ENCODE measurements at regions not wholly inside any gene's neighbourhood (a gene's known extent, or its start where the extent isn't known, plus 50 kb on each side); places are given as distances from the start of the nearest gene placed in this dataset.
"Not testable (repeated sequence)": the region's sequence is repeated elsewhere in the genome, so short reads cannot be mapped to it uniquely, and the experiment has no call there.

GRCh38 chr1:214095896-214096295 is 108.1 kb downstream of the PROX1 start:
- H3K36me3 ChIP-seq (ENCODE audit: low read depth); intact Hi-C loops (cut with DNase I, micrococcal nuclease); H3K4me1 ChIP-seq (ENCODE audit: low read depth); DNase-seq; ATAC-seq; H3K9me3 ChIP-seq; H3K4me3 ChIP-seq: not testable (repeated sequence)

DNA sequence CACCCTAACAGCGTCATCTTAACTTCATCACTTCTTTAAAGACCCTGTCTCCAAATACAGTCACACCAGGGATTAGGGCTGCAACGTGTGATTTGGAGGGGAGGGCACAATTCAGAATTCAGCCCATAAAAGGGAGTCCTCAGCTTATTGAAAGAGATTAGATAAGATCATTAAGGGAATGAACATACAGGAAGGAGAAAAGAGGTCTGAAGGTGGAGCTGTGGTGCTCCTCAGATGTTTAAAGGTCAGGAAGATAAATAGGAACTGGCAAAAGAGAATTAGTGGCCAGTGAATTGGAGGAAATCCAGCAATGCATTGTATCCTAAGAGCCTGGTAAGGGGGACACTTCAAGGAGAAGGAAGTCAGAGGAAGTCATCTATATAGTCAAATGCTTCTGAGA is 113.5 kb downstream of the PROX1 start:
- H3K4me1 ChIP-seq (ENCODE audit: low read depth): no peaks in the 10 kb centered on the region
- TF ChIP-seq, protein P1, sequence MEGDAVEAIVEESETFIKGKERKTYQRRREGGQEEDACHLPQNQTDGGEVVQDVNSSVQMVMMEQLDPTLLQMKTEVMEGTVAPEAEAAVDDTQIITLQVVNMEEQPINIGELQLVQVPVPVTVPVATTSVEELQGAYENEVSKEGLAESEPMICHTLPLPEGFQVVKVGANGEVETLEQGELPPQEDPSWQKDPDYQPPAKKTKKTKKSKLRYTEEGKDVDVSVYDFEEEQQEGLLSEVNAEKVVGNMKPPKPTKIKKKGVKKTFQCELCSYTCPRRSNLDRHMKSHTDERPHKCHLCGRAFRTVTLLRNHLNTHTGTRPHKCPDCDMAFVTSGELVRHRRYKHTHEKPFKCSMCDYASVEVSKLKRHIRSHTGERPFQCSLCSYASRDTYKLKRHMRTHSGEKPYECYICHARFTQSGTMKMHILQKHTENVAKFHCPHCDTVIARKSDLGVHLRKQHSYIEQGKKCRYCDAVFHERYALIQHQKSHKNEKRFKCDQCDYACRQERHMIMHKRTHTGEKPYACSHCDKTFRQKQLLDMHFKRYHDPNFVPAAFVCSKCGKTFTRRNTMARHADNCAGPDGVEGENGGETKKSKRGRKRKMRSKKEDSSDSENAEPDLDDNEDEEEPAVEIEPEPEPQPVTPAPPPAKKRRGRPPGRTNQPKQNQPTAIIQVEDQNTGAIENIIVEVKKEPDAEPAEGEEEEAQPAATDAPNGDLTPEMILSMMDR (IDR thresholded peaks at IDR 0.05): no peak
- ATAC-seq (no peak), DNase-seq (no peak)
- no peaks in the 10 kb centered on the region for H3K9me3 ChIP-seq
- intact Hi-C loops (cut with DNase I, micrococcal nuclease): no loop called here
- no peak overlapping the region for H3K4me3 ChIP-seq
- H3K36me3 ChIP-seq (ENCODE audit: low read depth): no peaks in the 10 kb centered on the region

DNA sequence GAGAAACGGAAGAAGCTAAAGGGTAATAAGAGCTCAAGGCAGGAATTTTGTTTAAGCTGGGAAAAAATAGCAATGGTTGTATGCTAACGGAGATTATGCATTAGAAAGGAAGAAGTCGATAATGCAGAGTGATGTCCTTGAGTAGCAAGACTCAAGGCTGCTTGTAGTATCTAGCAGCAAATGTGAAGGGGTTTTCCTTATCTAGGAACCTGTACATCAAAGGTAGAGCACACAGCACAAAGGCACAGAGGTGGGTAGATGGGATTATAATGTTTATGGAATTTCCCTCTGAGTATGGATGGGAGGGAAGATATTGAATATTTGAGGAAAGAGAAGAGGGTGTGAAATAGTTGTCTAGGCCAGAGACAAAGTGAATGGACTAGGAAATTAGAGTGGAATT is 114.1 kb downstream of the PROX1 start:
- ATAC-seq (no peak), DNase-seq (no peak)
- Histone ChIP-seq H3K9me3 (no peaks in the 10 kb centered on the region), H3K4me3 (no peak overlapping the region), H3K4me1 (ENCODE audit: low read depth) (no peaks in the 10 kb centered on the region), H3K36me3 (ENCODE audit: low read depth) (no peaks in the 10 kb centered on the region)
- intact Hi-C loops (cut with DNase I, micrococcal nuclease): no loop called here
- TF ChIP-seq, protein P1 (IDR thresholded peaks at IDR 0.05): no peak

GRCh38 chr1:214102907-214103306 is 115.1 kb downstream of the PROX1 start:
- DNase-seq (no peak), ATAC-seq (no peak)
- Histone ChIP-seq H3K4me1 (ENCODE audit: low read depth) (no peaks in the 10 kb centered on the region), H3K9me3 (no peaks in the 10 kb centered on the region), H3K4me3 (no peak overlapping the region), H3K36me3 (ENCODE audit: low read depth) (no peaks in the 10 kb centered on the region)
- TF ChIP-seq, protein P1 (IDR thresholded peaks at IDR 0.05): no peak
- intact Hi-C loops (cut with DNase I, micrococcal nuclease): no loop called here

- H3K4me3 ChIP-seq: no peak overlapping the region
- TF ChIP-seq, protein P1 (IDR thresholded peaks at IDR 0.05): no peak
- intact Hi-C loops (cut with DNase I, micrococcal nuclease): no loop called here
- no peak for ATAC-seq
- H3K9me3 ChIP-seq: no peaks in the 10 kb centered on the region
- no peaks in the 10 kb centered on the region for H3K36me3 ChIP-seq (ENCODE audit: low read depth)
- DNase-seq: no peak
- H3K4me1 ChIP-seq (ENCODE audit: low read depth): no peaks in the 10 kb centered on the region
These were observed 116.0 kb downstream of the PROX1 start for GRCh38 chr1:214103778-214104177.

DNA sequence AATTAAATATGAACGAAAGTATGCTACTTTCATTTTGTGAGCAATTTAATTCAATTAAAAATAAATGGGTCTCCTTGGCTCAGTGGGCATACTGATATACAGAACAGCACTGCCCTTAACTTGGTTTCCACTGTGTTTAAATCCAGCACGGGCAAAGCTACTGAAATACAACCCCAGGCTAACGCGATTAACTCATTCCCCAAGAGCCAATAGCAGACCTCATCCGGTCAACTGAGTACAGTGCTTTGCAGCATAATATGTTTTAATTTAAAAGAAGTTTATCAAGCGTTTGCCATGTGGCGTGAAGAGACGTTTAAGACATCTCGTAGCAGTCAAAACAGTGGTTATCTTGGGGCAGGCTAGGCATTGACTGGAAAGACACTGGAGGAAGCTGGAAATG is 118.6 kb downstream of the PROX1 start:
- ATAC-seq: no peak
- no peak for DNase-seq
- Histone ChIP-seq H3K4me1 (ENCODE audit: low read depth) (no peaks in the 10 kb centered on the region), H3K36me3 (ENCODE audit: low read depth) (no peaks in the 10 kb centered on the region), H3K4me3 (no peak overlapping the region), H3K9me3 (no peaks in the 10 kb centered on the region)
- TF ChIP-seq, protein P1 (IDR thresholded peaks at IDR 0.05): no peak
- intact Hi-C loops (cut with DNase I, micrococcal nuclease): no loop called here
